RKO (cell line): ENCODE measurements at regions not wholly inside any gene's neighbourhood (a gene's known extent, or its start where the extent isn't known, plus 50 kb on each side); places are given as distances from the start of the nearest gene placed in this dataset.
"Not testable (repeated sequence)": the region's sequence is repeated elsewhere in the genome, so short reads cannot be mapped to it uniquely, and the experiment has no call there.

Source experiments
- DNase-seq: peaks from one replicate; pipeline ENCODE4 v3.0.0-alpha.2; 2016; ENCODE audit warnings: low spot score

- no peak for DNase-seq
These were observed 94.9 kb upstream of the COL5A1 start for GRCh38 chr9:134546746-134547145.

DNA sequence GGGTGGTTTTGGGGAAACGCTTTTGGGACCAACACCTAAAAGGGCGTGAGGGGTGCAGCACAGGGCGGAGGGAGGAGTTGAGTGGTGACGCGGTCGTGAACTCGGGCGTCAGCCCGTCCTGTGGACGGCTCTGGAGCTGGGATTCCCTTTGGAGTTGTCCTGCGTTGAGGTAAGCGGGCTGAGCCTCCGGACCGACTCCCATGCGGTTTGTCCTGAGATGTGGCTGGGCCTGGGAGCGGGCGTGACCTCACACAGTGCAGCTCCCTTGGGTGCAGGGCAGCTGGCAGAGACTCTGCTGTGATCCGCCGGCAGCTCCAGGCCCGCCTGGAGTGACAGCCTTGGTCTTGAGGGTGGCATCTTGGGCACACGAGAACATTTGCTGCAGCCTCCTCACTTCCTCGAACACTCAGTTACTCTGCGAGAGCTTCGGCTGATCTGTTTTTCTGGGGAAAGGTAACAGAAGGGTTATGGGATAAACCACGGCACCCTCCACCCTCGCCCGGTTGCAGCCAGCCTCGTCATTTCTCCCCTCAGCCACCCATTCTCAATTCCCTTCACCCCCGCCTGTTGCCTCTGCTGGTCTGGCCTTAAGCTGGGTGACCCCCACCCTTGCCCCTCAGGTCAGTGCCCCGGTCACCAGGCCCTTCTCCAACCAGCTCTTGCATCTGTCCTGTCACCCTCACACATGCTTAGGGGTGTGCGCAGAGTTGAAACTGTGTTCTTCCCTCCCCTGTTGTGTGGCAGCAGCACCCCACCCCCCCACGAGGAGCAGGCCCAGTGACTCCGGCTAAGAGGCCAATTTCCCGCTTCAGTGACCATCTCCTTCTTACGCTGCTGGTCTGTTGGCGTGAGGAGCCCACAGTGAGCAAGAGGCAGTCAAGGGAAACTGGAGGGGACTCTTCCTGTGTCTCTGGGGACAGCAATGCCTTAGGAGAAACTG lies 94.2 kb upstream of the COL5A1 start:
- DNase-seq, result no peak

GRCh38 chr9:134548185-134548584 lies 93.4 kb upstream of the COL5A1 start:
- DNase-seq, result no peak

GRCh38 chr9:134548618-134549017 lies 93.0 kb upstream of the COL5A1 start:
- DNase-seq, result no peak

GRCh38 chr9:134549336-134549735 lies 92.3 kb upstream of the COL5A1 start:
- no peak for DNase-seq

DNA sequence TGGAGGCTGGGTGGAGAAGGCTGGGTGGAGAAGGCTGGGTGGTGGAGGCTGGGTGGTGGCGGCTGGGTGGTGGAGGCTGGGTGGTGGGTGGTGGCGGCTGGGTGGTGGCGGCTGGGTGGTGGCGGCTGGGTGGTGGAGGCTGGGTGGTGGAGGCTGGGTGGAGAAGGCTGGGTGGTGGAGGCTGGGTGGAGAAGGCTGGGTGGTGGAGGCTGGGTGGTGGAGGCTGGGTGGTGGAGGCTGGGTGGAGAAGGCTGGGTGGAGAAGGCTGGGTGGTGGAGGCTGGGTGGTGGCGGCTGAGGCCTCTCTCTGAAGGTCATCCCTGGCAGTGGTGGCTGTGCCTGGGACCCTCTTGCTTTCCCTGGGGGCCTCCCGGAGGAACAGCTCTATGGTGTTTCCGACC lies 91.5 kb upstream of the COL5A1 start:
- DNase-seq, result not testable (repeated sequence)

GRCh38 chr9:134550584-134550983 lies 91.0 kb upstream of the COL5A1 start:
- DNase-seq, result no peak

- no peak for DNase-seq
These were observed 90.4 kb upstream of the COL5A1 start for GRCh38 chr9:134551176-134551575.

GRCh38 chr9:134551644-134552348 lies 89.8 kb upstream of the COL5A1 start:
- DNase-seq, result no peak

DNA sequence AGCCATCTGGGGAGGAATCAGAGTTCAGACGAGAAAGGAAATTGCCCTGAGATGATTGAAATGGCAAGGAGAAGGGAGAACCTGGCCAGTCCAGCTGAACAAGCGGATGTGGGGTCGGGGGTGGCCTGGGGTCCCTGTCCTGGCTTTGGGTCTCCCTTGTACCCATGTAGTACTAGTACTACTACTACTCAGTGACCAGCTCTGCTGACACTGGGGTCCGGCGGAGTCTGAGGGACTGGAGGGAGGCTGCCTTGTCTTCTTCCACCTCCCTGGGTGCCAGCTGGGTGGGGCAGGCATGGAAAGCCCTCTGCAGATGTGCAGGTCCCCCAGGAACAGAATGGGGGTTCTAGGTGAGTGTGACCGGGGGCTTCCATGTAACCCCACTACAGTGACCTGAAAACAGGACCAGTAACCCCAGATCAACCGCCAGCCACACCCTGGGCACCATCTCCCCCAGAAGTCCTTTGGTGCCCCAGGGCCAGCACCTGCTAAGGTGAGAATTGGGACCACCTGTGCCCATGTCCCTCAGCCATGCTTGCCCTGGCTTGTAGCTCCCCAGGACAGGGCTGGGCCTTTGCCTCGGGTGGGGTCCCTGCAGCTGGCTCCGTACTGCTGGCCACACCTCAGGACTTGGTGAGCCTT lies 89.1 kb upstream of the COL5A1 start:
- DNase-seq, result no peak

- no peak for DNase-seq
These were observed 88.3 kb upstream of the COL5A1 start for GRCh38 chr9:134553061-134553891.

GRCh38 chr9:134553996-134554372 lies 87.6 kb upstream of the COL5A1 start:
- DNase-seq, result no peak

DNA sequence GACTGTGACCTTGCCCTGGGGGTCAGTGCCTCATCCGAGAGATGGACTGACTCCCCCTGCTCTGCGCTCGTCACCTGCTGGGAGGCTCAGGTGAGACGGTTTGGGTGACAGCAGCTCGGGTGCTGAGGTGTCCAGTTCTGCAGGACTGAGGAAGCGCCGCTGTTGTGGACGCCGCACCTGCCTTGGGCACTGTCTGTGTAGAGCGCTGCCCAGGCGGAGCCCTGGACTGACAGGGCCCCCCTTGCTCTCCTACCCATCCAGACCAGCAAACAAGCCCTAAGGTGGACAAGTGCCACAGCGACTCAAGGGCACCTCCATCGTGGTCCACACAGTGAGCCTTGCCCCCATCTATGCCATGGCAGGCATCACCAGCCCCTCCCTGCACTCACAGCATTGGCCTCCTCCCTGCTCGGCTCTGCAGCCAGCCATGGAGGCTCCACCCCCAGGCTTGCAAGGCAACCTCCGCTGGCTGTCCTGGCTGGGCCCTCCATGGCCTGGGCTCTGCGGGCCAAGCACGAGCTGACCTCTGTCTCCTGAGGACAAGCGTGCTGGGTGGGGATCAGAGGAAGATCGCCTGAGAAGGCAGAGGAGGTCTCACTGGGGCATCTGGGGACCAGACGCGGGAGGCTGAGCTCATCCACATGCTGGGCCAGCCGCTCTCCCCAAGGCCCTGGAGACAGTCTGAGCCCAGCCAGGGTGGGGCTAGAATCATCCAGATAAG lies 87.1 kb upstream of the COL5A1 start:
- no peak for DNase-seq

DNA sequence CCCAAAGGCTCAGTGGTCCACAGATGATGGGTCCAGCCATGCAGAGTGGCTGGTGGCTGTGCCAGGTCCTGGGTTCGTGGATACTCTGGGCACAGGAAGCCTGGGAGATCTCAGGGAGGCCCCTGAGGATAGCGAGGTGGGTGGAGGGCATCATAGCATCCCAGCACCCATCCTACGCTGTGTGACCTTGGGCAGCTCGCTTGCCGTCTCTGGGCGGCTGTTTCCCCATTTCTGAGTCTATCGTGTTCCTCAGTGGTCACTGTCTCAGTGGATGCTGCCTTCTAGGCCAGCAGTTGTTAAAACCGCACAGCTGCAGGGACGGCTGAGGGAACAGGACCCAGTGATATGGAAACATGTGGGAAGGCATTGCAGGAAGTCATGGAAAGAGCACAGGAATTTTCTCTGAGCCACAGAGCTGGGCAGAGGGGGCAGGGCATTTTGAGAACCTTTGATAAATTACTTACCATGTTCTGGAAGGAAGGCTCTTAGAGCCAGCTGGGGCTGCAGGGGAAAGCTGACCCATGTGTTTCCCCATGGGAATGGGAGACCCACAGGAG lies 86.4 kb upstream of the COL5A1 start:
- DNase-seq, result no peak

- DNase-seq, result no peak
These were observed 85.0 kb upstream of the COL5A1 start for GRCh38 chr9:134556531-134557068.

GRCh38 chr9:134557331-134557730 lies 84.3 kb upstream of the COL5A1 start:
- no peak for DNase-seq

DNA sequence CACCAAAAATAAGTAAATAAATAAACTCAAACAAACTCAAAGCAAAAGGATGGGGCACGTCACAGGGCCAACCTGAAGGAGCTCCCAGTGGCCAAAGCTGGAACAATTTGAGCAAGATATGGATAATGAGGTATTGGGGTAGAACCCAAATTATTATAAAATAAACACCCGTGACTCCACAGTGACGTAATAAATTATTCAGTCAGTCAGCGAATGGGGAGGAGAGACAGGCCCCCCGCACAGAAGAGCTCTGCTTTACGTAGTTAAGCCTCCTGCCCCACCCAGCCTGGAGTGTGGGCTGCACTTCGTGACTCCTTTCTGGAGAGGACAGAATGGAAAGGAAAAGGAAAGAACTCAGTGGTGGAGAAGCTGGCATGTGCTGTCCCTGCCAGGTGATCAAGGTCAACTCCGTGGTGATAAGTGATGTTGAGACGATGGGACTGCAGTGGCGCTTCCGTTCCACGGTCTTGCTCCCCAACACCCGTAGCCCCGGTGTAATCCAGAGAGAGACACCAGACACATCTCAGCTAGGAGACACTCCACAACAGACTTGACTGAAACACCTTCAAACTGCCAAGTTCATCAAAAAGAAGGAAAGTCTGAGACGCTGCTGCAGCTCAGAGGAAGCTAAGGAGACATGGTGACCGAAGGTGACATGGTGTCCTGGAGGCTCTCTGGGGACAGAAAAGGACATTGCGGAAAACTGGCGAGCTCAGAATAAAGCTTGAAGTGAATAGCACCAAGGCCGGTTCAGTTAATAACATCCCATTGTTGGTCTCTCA lies 83.3 kb upstream of the COL5A1 start:
- DNase-seq, result no peak

GRCh38 chr9:134559013-134559412 lies 82.6 kb upstream of the COL5A1 start:
- DNase-seq, result no peak

GRCh38 chr9:134560206-134560605 lies 81.4 kb upstream of the COL5A1 start:
- DNase-seq, result no peak

DNA sequence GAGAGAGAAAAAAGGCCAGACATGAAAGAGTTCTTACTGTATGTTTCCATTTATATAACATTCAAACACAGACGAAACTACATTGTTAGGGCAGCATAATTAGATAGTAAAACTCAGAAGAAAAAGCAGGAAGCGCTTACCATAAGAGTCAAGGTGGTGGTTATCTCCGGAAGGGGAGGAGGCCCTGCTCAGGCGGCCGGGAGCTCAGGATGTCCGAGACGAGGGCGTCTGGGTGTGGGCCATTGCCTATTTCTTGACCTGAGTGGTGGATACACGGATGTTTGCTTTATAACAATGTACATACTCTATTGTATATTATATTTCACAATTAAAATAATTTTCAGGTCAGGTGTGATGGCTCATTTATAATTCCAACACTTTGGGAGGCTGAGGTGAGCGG lies 80.9 kb upstream of the COL5A1 start:
- DNase-seq, result no peak
